H1 (cell line): ENCODE measurements at regions not wholly inside any gene's neighbourhood (a gene's known extent, or its start where the extent isn't known, plus 50 kb on each side); places are given as distances from the start of the nearest gene placed in this dataset.

ENCODE experiments used
- CTCF ChIA-PET: fragments of 300-600 bp; sonication (Branson Sonifier 250); formaldehyde crosslinking; loops from one replicate; lab custom pipeline; 2021; ENCODE audit not compliant: partially characterized antibody; lab: Charles Lee
- POLR2A ChIA-PET: fragments of 300-600 bp; sonication (Branson Sonifier 250); formaldehyde crosslinking; loops from one replicate; lab custom pipeline; 2021; ENCODE audit warnings: inconsistent platforms; ENCODE audit not compliant: partially characterized antibody; lab: Charles Lee
- DNase-seq, 2 experiments: peaks; one replicate each; pipeline versions ENCODE4 v3.0.0 to v3.0.0-alpha.2; 2010 to 2022; ENCODE audit warnings: low spot score in 2 of 2, low read depth in 1 of 2, mixed read lengths in 1 of 2
- FAIRE-seq: peaks from 2 replicates; lab custom pipeline; 2011; peaks lifted over from hg19 to GRCh38; lab: Jason Lieb, UNC
- H2AFZ ChIP-seq: 2 replicates; pipeline ENCODE4 v1.8.1; 2012; ENCODE audit warnings: low read length, inconsistent platforms
- H2AK5ac ChIP-seq: 2 replicates; pipeline ENCODE4 v1.6.1; 2013; ENCODE audit warnings: low read depth, low read length
- H2BK120ac ChIP-seq: replicated peaks from 2 replicates; pipeline ENCODE3; 2013; ENCODE audit warnings: low read depth, low read length, inconsistent platforms
- H2BK12ac ChIP-seq: 2 replicates; pipeline ENCODE4 v1.6.1; 2013; ENCODE audit warnings: low read depth, low read length
- H2BK15ac ChIP-seq: 2 replicates; pipeline ENCODE4 v1.6.1; 2013; ENCODE audit warnings: low read length
- H2BK20ac ChIP-seq: 2 replicates; pipeline ENCODE4 v1.6.1; 2013; ENCODE audit warnings: low read length
- H2BK5ac ChIP-seq: 2 replicates; pipeline ENCODE4 v1.6.1; 2013; ENCODE audit warnings: low read depth, low read length
- H3K14ac ChIP-seq: 2 replicates; pipeline ENCODE4 v1.6.1; 2013; ENCODE audit warnings: inconsistent platforms; ENCODE audit not compliant: insufficient read length
- H3K18ac ChIP-seq: 2 replicates; pipeline ENCODE4 v1.6.1; 2013; ENCODE audit warnings: low read length; ENCODE audit errors: extremely low read depth
- H3K23ac ChIP-seq: 2 replicates; pipeline ENCODE4 v1.6.1; 2013; ENCODE audit warnings: inconsistent platforms; ENCODE audit not compliant: insufficient read length
- H3K23me2 ChIP-seq: 2 replicates; pipeline ENCODE4 v1.6.1; 2013; ENCODE audit warnings: low read depth, low read length
- H3K27ac ChIP-seq: 2 replicates; pipeline ENCODE4 v1.6.1; 2011; ENCODE audit warnings: low read depth, low read length, inconsistent platforms
- H3K27me3 ChIP-seq, 4 experiments: replicated peaks in 1 of 4; 1 replicate in 1 of 4; 2 replicates in 3 of 4; pipeline versions ENCODE4 v1.6.1 to v1.8.1; 2011 to 2013; ENCODE audit warnings: low read length in 3 of 4, mild to moderate bottlenecking in 3 of 4, inconsistent platforms in 2 of 4, mixed read lengths in 2 of 4, moderate library complexity in 1 of 4; ENCODE audit not compliant: control insufficient read depth in 3 of 4, insufficient read depth in 3 of 4; ENCODE audit errors: extremely low read depth in 1 of 4
- H3K36me3 ChIP-seq, 4 experiments: 2 replicates each; pipeline versions ENCODE4 v1.6.1 to v1.8.1; 2011 to 2013; ENCODE audit warnings: mild to moderate bottlenecking in 4 of 4, low read length in 3 of 4, moderate library complexity in 2 of 4, control low read depth in 1 of 4, inconsistent platforms in 1 of 4; ENCODE audit not compliant: insufficient read depth in 4 of 4, control insufficient read depth in 2 of 4
- H3K4ac ChIP-seq: replicated peaks from 2 replicates; pipeline ENCODE3; 2013; ENCODE audit warnings: low read length, low read depth, mixed read lengths, inconsistent platforms; ENCODE audit not compliant: insufficient read length
- H3K4me1 ChIP-seq, 4 experiments: replicated peaks in 1 of 4; 1 replicate in 1 of 4; 2 replicates in 3 of 4; pipeline versions ENCODE4 v1.6.1 to v1.8.1; 2011 to 2013; ENCODE audit warnings: low read length in 3 of 4, inconsistent platforms in 2 of 4, mixed read lengths in 1 of 4; ENCODE audit not compliant: insufficient read depth in 4 of 4, control insufficient read depth in 3 of 4
- H3K4me2 ChIP-seq, 2 experiments: 2 replicates each; pipeline versions ENCODE4 v1.6.1 to v1.8.1; 2011 to 2013; ENCODE audit warnings: low read depth in 2 of 2, low read length in 2 of 2, control low read depth in 1 of 2, inconsistent platforms in 1 of 2, mild to moderate bottlenecking in 1 of 2; ENCODE audit not compliant: insufficient read depth in 1 of 2
- H3K4me3 ChIP-seq, 4 experiments: fragments of 200-600, 300-600 bp in 1 of 4; sonication (generic), shearing (Covaris generic), sonication (Bioruptor Twin) in 1 of 4; 2 replicates each; pipeline versions ENCODE4 v1.5.1 to v1.8.1; 2011 to 2016; ENCODE audit warnings: low read length in 4 of 4, low read depth in 3 of 4, control low read depth in 2 of 4, inconsistent platforms in 2 of 4, mild to moderate bottlenecking in 2 of 4, mixed read lengths in 1 of 4, moderate library complexity in 1 of 4; ENCODE audit not compliant: insufficient read depth in 2 of 4; ENCODE audit errors: extremely low read depth in 1 of 4
- H3K56ac ChIP-seq: replicated peaks from 2 replicates; pipeline ENCODE3; 2013; ENCODE audit warnings: low read depth, mild to moderate bottlenecking, mixed read lengths, low read length, inconsistent platforms; ENCODE audit not compliant: insufficient read length
- H3K79me1 ChIP-seq: 2 replicates; pipeline ENCODE4 v1.6.1; 2013; ENCODE audit warnings: low read depth, low read length, control low read depth
- H3K79me2 ChIP-seq, 2 experiments: 2 replicates each; pipeline versions ENCODE4 v1.6.1 to v1.8.1; 2012 to 2013; ENCODE audit warnings: low read length in 2 of 2, mild to moderate bottlenecking in 2 of 2, inconsistent platforms in 1 of 2; ENCODE audit not compliant: insufficient read depth in 2 of 2, control insufficient read depth in 1 of 2
- H3K9ac ChIP-seq, 4 experiments: replicated peaks in 1 of 4; 1 replicate in 1 of 4; 2 replicates in 3 of 4; pipeline versions ENCODE4 v1.6.1 to v1.8.1; 2011 to 2013; ENCODE audit warnings: low read depth in 3 of 4, low read length in 3 of 4, control low read depth in 2 of 4, mild to moderate bottlenecking in 2 of 4, moderate library complexity in 2 of 4, inconsistent platforms in 1 of 4; ENCODE audit errors: extremely low read depth in 1 of 4
- H3K9me3 ChIP-seq, 2 experiments: 2 replicates each; pipeline versions ENCODE4 v1.6.1 to v1.8.1; 2012 to 2013; ENCODE audit warnings: mild to moderate bottlenecking in 2 of 2, moderate library complexity in 2 of 2, control low read depth in 1 of 2, inconsistent platforms in 1 of 2, low read depth in 1 of 2, low read length in 1 of 2, mixed read lengths in 1 of 2; ENCODE audit not compliant: insufficient read depth in 2 of 2
- H4K20me1 ChIP-seq, 2 experiments: replicated peaks in 1 of 2; 2 replicates each; pipeline versions ENCODE3 to v1.8.1; 2011 to 2013; ENCODE audit warnings: inconsistent platforms in 2 of 2, low read length in 2 of 2, mild to moderate bottlenecking in 1 of 2; ENCODE audit not compliant: insufficient read depth in 2 of 2, control insufficient read depth in 1 of 2
- H4K5ac ChIP-seq: 2 replicates; pipeline ENCODE4 v1.6.1; 2013; ENCODE audit warnings: low read length, low read depth, mixed read lengths, inconsistent platforms; ENCODE audit not compliant: insufficient read length
- H4K8ac ChIP-seq: 2 replicates; pipeline ENCODE4 v1.8.0; 2013; ENCODE audit warnings: mild to moderate bottlenecking, moderate library complexity, low read length, inconsistent platforms; ENCODE audit not compliant: insufficient read depth; ENCODE audit errors: extremely low read depth
- H4K91ac ChIP-seq: replicated peaks from 2 replicates; pipeline ENCODE3; 2013; ENCODE audit warnings: low read length, mixed read lengths, inconsistent platforms; ENCODE audit not compliant: insufficient read length
- ASH2L ChIP-seq: fragments of 200-600, 300-600 bp; sonication (generic); IDR thresholded peaks from one replicate; pipeline ENCODE4 v1.7.1; 2017; ENCODE audit warnings: low read length
- CBX5 ChIP-seq: fragments of 300-800, 300-1000 bp; sonication (generic); IDR thresholded peaks from 2 replicates; pipeline ENCODE4 v1.7.1; 2016; ENCODE audit warnings: antibody characterized with exemption, low read length, low read depth
- CEBPB ChIP-seq: IDR thresholded peaks from 2 replicates; pipeline ENCODE4 v1.6.1; 2012; ENCODE audit warnings: low read depth, low read length
- CHD1 ChIP-seq: IDR thresholded peaks from 2 replicates; pipeline ENCODE4 v1.6.1; 2012; ENCODE audit warnings: low read depth, low read length, improper control_type of control experiment
- CHD2 ChIP-seq: IDR thresholded peaks from 2 replicates; pipeline ENCODE4 v1.6.1; 2012; ENCODE audit warnings: low read length, improper control_type of control experiment
- CREB1 ChIP-seq: IDR thresholded peaks from 2 replicates; pipeline ENCODE4 v1.6.1; 2012; ENCODE audit warnings: inconsistent platforms
- CTBP2 ChIP-seq: IDR thresholded peaks from 2 replicates; pipeline ENCODE4 v1.7.0; 2011; ENCODE audit warnings: borderline replicate concordance, mild to moderate bottlenecking, moderate library complexity, mixed read lengths, low read length; ENCODE audit not compliant: insufficient read depth, insufficient read length
- EZH2 ChIP-seq: fragments of 200-600 bp; sonication (generic); IDR thresholded peaks from 2 replicates; pipeline ENCODE4 v1.7.1; 2012; ENCODE audit warnings: low read depth, mild to moderate bottlenecking, moderate library complexity, low read length, inconsistent platforms; ENCODE audit not compliant: severe bottlenecking
- GABPA ChIP-seq: IDR thresholded peaks from 2 replicates; pipeline ENCODE4 v1.6.1; 2011; ENCODE audit warnings: mild to moderate bottlenecking, low read length, moderate library complexity, borderline replicate concordance; ENCODE audit not compliant: insufficient read depth
- GTF2F1 ChIP-seq: IDR thresholded peaks from 2 replicates; pipeline ENCODE4 v1.6.1; 2012; ENCODE audit warnings: low read depth, low read length, improper control_type of control experiment, borderline replicate concordance
- HDAC6 ChIP-seq: IDR thresholded peaks from one replicate; pipeline ENCODE4 v1.7.1; 2012; ENCODE audit warnings: low read depth, mild to moderate bottlenecking, inconsistent platforms, low read length, moderate library complexity
- KDM5A ChIP-seq: fragments of 200-600 bp; IDR thresholded peaks from 2 replicates; pipeline ENCODE4 v1.7.1; 2012; ENCODE audit warnings: mild to moderate bottlenecking, low read length, inconsistent platforms, mixed read lengths
- POLR2A ChIP-seq, 2 experiments: IDR thresholded peaks; 1 replicate in 1 of 2; 2 replicates in 1 of 2; pipeline ENCODE4 v1.6.1; 2011; ENCODE audit warnings: low read depth in 2 of 2, low read length in 2 of 2, mild to moderate bottlenecking in 2 of 2; ENCODE audit errors: control extremely low read depth in 1 of 2
- SRF ChIP-seq: IDR thresholded peaks from 2 replicates; pipeline ENCODE4 v1.6.1; 2011; ENCODE audit warnings: mild to moderate bottlenecking, low read depth, low read length, moderate library complexity
- TBP ChIP-seq: IDR thresholded peaks from 2 replicates; pipeline ENCODE4 v1.6.1; 2011; ENCODE audit warnings: low read depth, low read length, improper control_type of control experiment
- TEAD4 ChIP-seq: IDR thresholded peaks from 2 replicates; pipeline ENCODE4 v1.6.1; 2012; ENCODE audit warnings: low read depth, low read length, inconsistent platforms, mixed read lengths
- ZNF274 ChIP-seq: IDR thresholded peaks from 2 replicates; pipeline ENCODE4 v1.7.0; 2012; ENCODE audit warnings: low read length, borderline replicate concordance; ENCODE audit errors: extremely low read depth
- WGBS, 2 experiments: shearing (Covaris generic) in 1 of 2; methylation state at CpG; one replicate each; pipeline versions ENCODE4 v1.1.6 to v1.1.7; 2013 to 2015; ENCODE audit warnings: low lambda C conversion rate in 2 of 2, mixed read lengths in 2 of 2, inconsistent platforms in 1 of 2, low coverage in 1 of 2, missing lambda C conversion rate in 1 of 2; ENCODE audit not compliant: insufficient replicate concordance in 2 of 2, insufficient coverage in 1 of 2, insufficient read length in 1 of 2; ENCODE audit errors: extremely low coverage in 1 of 2, missing lambda C conversion rate in 1 of 2; 5-methylcytosine and 5-hydroxymethylcytosine counted together

GRCh38 chr10:130339911-130340310 lies 203.7 kb downstream of the GLRX3 start:
- Histone ChIP-seq H4K5ac (no peak overlapping the region), H2BK15ac (no peak overlapping the region), H3K23ac (no peak overlapping the region), H3K27me3 (no peaks in the 10 kb centered on the region), H3K79me2 (no peaks in the 10 kb centered on the region), H4K8ac (no peak overlapping the region), H2AFZ (no peak overlapping the region), H3K56ac (no peak overlapping the region), H3K4me3 (no peak overlapping the region), H3K9ac (no peak overlapping the region), H2BK120ac (no peak overlapping the region), H4K20me1 (no peaks in the 10 kb centered on the region), H4K91ac (no peak overlapping the region), H2BK20ac (no peak overlapping the region), H3K79me1 (no peaks in the 10 kb centered on the region), H3K27ac (no peak overlapping the region), H3K18ac (no peak overlapping the region), H3K14ac (no peak overlapping the region), H3K36me3 (no peaks in the 10 kb centered on the region), H3K9me3 (no peaks in the 10 kb centered on the region), H3K4me1 (no peaks in the 10 kb centered on the region), H2AK5ac (no peak overlapping the region), H2BK12ac (no peak overlapping the region), H2BK5ac (no peak overlapping the region), H3K4me2 (no peak overlapping the region), H3K23me2 (no peaks in the 10 kb centered on the region), H3K4ac (no peak overlapping the region)
- ChIA-PET POLR2A (no interaction called here), CTCF (interaction anchor here (0.7 to 2.6 kb wide), 10 partner anchors 8 to 1056 kb away, joined by 3 to 9 read pairs (median 4); no protein-coding TSS in a partner anchor)
- FAIRE-seq: no peak
- 90% methylated on average over 7 of the region's 7 CpGs; no CpG with 5 or more reads in 1 of the 2 experiments for WGBS, 2 experiments
- no peak for DNase-seq
- no peak for TF ChIP-seq CTBP2
- TF ChIP-seq POLR2A (IDR thresholded peaks at IDR 0.05; ENCODE audit: control extremely low read depth in 1 of 2, low read depth in 2 of 2, low read length in 2 of 2): no peak
- no peak for TF ChIP-seq CBX5
- no peak for TF ChIP-seq ASH2L
- no peak for TF ChIP-seq SRF
- no peak for TF ChIP-seq TBP
- TF ChIP-seq GTF2F1: no peak
- TF ChIP-seq EZH2: no peak
- TF ChIP-seq TEAD4: no peak
- no peak for TF ChIP-seq CREB1
- TF ChIP-seq GABPA: no peak
- TF ChIP-seq CHD2: no peak
- no peak for TF ChIP-seq ZNF274
- TF ChIP-seq CHD1: no peak
- TF ChIP-seq KDM5A: no peak
- no peak for TF ChIP-seq HDAC6
- TF ChIP-seq CEBPB: no peak
